ENCODE measurements at regions not wholly inside any gene's neighbourhood (a gene's known extent, or its start where the extent isn't known, plus 50 kb on each side); places are given as distances from the start of the nearest gene placed in this dataset.

GRCh38 chr4:147327322-147327721 lies 153.6 kb upstream of the EDNRA start:
- TF ChIP-seq POLR2AphosphoS5 (IDR thresholded peaks at IDR 0.05; ENCODE audit: borderline replicate concordance, low read depth, low read length) = no peak
- no peak for TF ChIP-seq EZH2 (IDR thresholded peaks at IDR 0.05)
- TF ChIP-seq FOXP2 (optimal IDR thresholded peaks at IDR 0.05; ENCODE audit: control extremely low read depth, extremely low read length, insufficient read depth) = no peak
